Vagina (tissue), 2 donors: ENCODE measurements at regions not wholly inside any gene's neighbourhood (a gene's known extent, or its start where the extent isn't known, plus 50 kb on each side); places are given as distances from the start of the nearest gene placed in this dataset.

ENCODE experiments used
- DNase-seq, 2 donors: peaks; one replicate each; pipeline ENCODE4 v3.0.0-alpha.2; 2017; ENCODE audit errors: extremely low spot score in 2 of 2
- H3K27ac ChIP-seq: fragments of 200-600 bp; sonication (generic); one replicate; pipeline ENCODE4 v1.5.1; 2019
- H3K27me3 ChIP-seq: fragments of 200-600 bp; sonication (generic); one replicate; pipeline ENCODE4 v1.5.1; 2019
- H3K36me3 ChIP-seq, 2 donors: fragments of 200-600 bp; sonication (generic); one replicate each; pipeline ENCODE4 v1.5.1; 2017 to 2019
- H3K4me1 ChIP-seq: fragments of 200-600 bp; sonication (generic); one replicate; pipeline ENCODE4 v1.5.1; 2019
- H3K4me3 ChIP-seq, 2 donors: fragments of 200-600 bp; sonication (generic); 1 replicate in 1 of 2; 2 replicates in 1 of 2; pipeline ENCODE4 v1.5.1; 2016 to 2019
- H3K9me3 ChIP-seq: fragments of 200-600 bp; sonication (generic); one replicate; pipeline ENCODE4 v1.5.1; 2019
- POLR2A ChIP-seq, 2 donors: fragments of 450-650 bp; IDR thresholded peaks; one replicate each; pipeline ENCODE4 v1.6.1; 2017; ENCODE audit warnings: antibody characterized with exemption in 2 of 2, mild to moderate bottlenecking in 2 of 2, moderate library complexity in 2 of 2
- POLR2AphosphoS5 ChIP-seq, 2 donors: sonication (generic); formaldehyde crosslinking; IDR thresholded peaks; one replicate each; pipeline ENCODE4 v1.9.0; 2017; ENCODE audit warnings: antibody characterized with exemption in 2 of 2, mild to moderate bottlenecking in 2 of 2, low read depth in 1 of 2; ENCODE audit not compliant: insufficient read depth in 1 of 2
- intact Hi-C: fragments of 100-400 bp; cut with DNase I; formaldehyde crosslinking; loops from one replicate; pipeline ENCODE4 v1.15.1; 2023
- TF ChIP-seq, protein P1 (sequence below), 3 experiments: fragments of 450-650 bp in 2 of 3; fragments of 200-600 bp in 1 of 3; sonication (generic) in 1 of 3; IDR thresholded peaks; one replicate each; pipeline ENCODE4 v1.5.1; 2017 to 2019; ENCODE audit warnings: antibody characterized with exemption in 3 of 3, mild to moderate bottlenecking in 2 of 3, moderate library complexity in 2 of 3

- no peaks in the 10 kb centered on the region for H3K9me3 ChIP-seq
- TF ChIP-seq, protein P1, sequence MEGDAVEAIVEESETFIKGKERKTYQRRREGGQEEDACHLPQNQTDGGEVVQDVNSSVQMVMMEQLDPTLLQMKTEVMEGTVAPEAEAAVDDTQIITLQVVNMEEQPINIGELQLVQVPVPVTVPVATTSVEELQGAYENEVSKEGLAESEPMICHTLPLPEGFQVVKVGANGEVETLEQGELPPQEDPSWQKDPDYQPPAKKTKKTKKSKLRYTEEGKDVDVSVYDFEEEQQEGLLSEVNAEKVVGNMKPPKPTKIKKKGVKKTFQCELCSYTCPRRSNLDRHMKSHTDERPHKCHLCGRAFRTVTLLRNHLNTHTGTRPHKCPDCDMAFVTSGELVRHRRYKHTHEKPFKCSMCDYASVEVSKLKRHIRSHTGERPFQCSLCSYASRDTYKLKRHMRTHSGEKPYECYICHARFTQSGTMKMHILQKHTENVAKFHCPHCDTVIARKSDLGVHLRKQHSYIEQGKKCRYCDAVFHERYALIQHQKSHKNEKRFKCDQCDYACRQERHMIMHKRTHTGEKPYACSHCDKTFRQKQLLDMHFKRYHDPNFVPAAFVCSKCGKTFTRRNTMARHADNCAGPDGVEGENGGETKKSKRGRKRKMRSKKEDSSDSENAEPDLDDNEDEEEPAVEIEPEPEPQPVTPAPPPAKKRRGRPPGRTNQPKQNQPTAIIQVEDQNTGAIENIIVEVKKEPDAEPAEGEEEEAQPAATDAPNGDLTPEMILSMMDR (IDR thresholded peaks at IDR 0.05) = no peak
- TF ChIP-seq POLR2AphosphoS5 (IDR thresholded peaks at IDR 0.05; ENCODE audit: insufficient read depth in 1 of 2, low read depth in 1 of 2) = no peak
- TF ChIP-seq POLR2A (IDR thresholded peaks at IDR 0.05) = no peak
- intact Hi-C loops = no loop called here
- H3K36me3 ChIP-seq = no peaks in the 10 kb centered on the region
- H3K27me3 ChIP-seq = no peaks in the 10 kb centered on the region
- no peak overlapping the region for H3K4me3 ChIP-seq
- no peak for DNase-seq
- no peak overlapping the region for H3K27ac ChIP-seq
- H3K4me1 ChIP-seq = peaks cover 16% of the 10 kb centered on the region
These were observed 439.5 kb downstream of the FGF9 start for GRCh38 chr13:22110368-22110767.

DNA sequence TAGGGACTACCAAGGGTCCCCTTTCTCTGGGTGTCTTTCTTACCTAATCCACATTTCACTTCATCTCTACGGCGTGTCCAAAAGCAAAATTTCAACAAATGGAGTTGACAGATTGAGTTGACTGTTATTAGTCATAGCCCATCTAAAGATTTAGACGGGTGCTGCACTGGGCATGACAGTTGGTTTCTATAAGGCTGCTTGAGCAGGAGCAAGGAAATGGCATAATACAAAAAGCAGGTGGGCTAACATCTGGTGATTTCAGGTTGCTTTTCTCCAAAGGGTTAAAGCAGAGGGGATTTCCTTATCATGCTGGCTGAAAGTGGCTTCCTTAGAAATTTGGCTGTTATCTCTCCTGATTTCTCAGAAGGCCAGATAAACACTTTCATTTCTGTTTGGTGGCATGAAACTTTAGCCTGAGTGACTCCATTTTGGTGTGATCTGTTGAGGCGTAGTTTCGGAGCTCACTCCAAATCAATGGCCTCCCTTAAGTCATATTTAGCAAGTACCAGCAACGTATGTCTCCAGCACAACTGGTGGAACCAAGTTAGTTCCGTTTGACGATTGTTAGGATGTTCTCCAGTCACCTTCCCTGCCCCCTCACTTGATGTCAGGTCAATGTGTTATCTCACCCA, 440.4 kb downstream of the FGF9 start:
- Histone ChIP-seq H3K27me3 (no peaks in the 10 kb centered on the region), H3K9me3 (no peaks in the 10 kb centered on the region), H3K27ac (no peak overlapping the region), H3K4me1 (peaks cover 16% of the 10 kb centered on the region), H3K4me3 (no peak overlapping the region), H3K36me3 (no peaks in the 10 kb centered on the region)
- no peak for TF ChIP-seq POLR2AphosphoS5 (IDR thresholded peaks at IDR 0.05; ENCODE audit: insufficient read depth in 1 of 2, low read depth in 1 of 2)
- TF ChIP-seq POLR2A (IDR thresholded peaks at IDR 0.05) = no peak
- TF ChIP-seq, protein P1 (IDR thresholded peaks at IDR 0.05) = no peak
- DNase-seq = no peak
- intact Hi-C loops = no loop called here

- intact Hi-C loops = no loop called here
- H3K9me3 ChIP-seq = no peaks in the 10 kb centered on the region
- H3K4me1 ChIP-seq = peaks cover 16% of the 10 kb centered on the region
- H3K27me3 ChIP-seq = no peaks in the 10 kb centered on the region
- TF ChIP-seq POLR2AphosphoS5 (IDR thresholded peaks at IDR 0.05; ENCODE audit: insufficient read depth in 1 of 2, low read depth in 1 of 2) (no peak), POLR2A (IDR thresholded peaks at IDR 0.05) (no peak)
- TF ChIP-seq, protein P1 (IDR thresholded peaks at IDR 0.05) = no peak
- H3K4me3 ChIP-seq = no peak overlapping the region
- no peaks in the 10 kb centered on the region for H3K36me3 ChIP-seq
- no peak overlapping the region for H3K27ac ChIP-seq
- no peak for DNase-seq
These were observed 441.1 kb downstream of the FGF9 start for GRCh38 chr13:22111961-22112360.

- intact Hi-C loops = no loop called here
- Histone ChIP-seq H3K4me3 (no peak overlapping the region), H3K27me3 (no peaks in the 10 kb centered on the region), H3K4me1 (peaks cover 5% of the 10 kb centered on the region), H3K27ac (no peak overlapping the region), H3K36me3 (no peaks in the 10 kb centered on the region), H3K9me3 (no peaks in the 10 kb centered on the region)
- no peak for TF ChIP-seq POLR2AphosphoS5 (IDR thresholded peaks at IDR 0.05; ENCODE audit: insufficient read depth in 1 of 2, low read depth in 1 of 2)
- TF ChIP-seq, protein P1 (IDR thresholded peaks at IDR 0.05) = no peak
- no peak for TF ChIP-seq POLR2A (IDR thresholded peaks at IDR 0.05)
- DNase-seq = no peak
These were observed 442.3 kb downstream of the FGF9 start for GRCh38 chr13:22112956-22113745.
